ENCODE measurements at regions not wholly inside any gene's neighbourhood (a gene's known extent, or its start where the extent isn't known, plus 50 kb on each side); places are given as distances from the start of the nearest gene placed in this dataset.

GRCh38 chr15:72972362-72972761 is 79.9 kb upstream of the NEO1 start:
- H3K9ac ChIP-seq (ENCODE audit: low read depth, low read length, poor library complexity, severe bottlenecking): no peak overlapping the region
- no peaks in the 10 kb centered on the region for H3F3A ChIP-seq (ENCODE audit: low read depth)
- H3K36me3 ChIP-seq (ENCODE audit: insufficient read depth, low read length): no peaks in the 10 kb centered on the region
- H2AFZ ChIP-seq (ENCODE audit: low read length): no peak overlapping the region
- no peaks in the 10 kb centered on the region for H4K20me1 ChIP-seq (ENCODE audit: insufficient read depth, low read length, poor library complexity, severe bottlenecking)
- no peaks in the 10 kb centered on the region for H3K4me1 ChIP-seq (ENCODE audit: insufficient read depth, low read length, poor library complexity, severe bottlenecking)
- H3K9me2 ChIP-seq (replicated peaks; ENCODE audit: low read depth, low read length): no peaks in the 10 kb centered on the region
- TF ChIP-seq CTCF (conservative IDR thresholded peaks at IDR 0.05; ENCODE audit: low read length) (no peak), EZH2phosphoT487 (IDR thresholded peaks at IDR 0.05; ENCODE audit: borderline replicate concordance) (no peak)
- no peaks in the 10 kb centered on the region for H3K9me3 ChIP-seq (ENCODE audit: insufficient read depth, low read depth, low read length)
- no peak overlapping the region for H3K4me3 ChIP-seq (ENCODE audit: low read length, poor library complexity, severe bottlenecking)
- no peaks in the 10 kb centered on the region for H3K27me3 ChIP-seq (ENCODE audit: insufficient read depth, low read length, poor library complexity, severe bottlenecking)
- H3K4me2 ChIP-seq (ENCODE audit: low read depth, low read length, poor library complexity, severe bottlenecking): no peak overlapping the region
- no peaks in the 10 kb centered on the region for H3K79me2 ChIP-seq (ENCODE audit: insufficient read depth, low read length)

DNA sequence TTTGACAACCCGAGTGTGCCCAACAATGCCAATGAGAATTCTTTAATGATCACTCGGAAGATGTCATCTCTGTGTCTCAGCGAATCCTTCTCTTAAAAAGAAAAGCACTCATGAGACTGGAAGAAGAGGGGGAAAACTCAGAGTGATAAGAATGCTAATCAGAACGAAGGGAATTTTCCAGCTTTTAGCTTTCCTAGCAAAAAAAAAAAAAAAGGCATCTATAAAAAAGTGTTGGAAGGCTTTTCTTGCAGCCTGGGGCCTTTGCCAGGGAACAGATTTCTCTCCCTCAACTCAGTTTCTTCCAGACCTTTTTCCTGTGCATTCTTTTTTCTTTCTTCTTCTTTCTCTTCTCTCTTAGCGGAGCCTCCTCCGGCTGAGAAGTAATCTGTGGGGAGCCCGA is 80.5 kb upstream of the NEO1 start:
- Histone ChIP-seq H3K9me2 (replicated peaks; ENCODE audit: low read depth, low read length) (no peaks in the 10 kb centered on the region), H3K4me1 (ENCODE audit: insufficient read depth, low read length, poor library complexity, severe bottlenecking) (no peaks in the 10 kb centered on the region), H2AFZ (ENCODE audit: low read length) (no peak overlapping the region), H3K4me2 (ENCODE audit: low read depth, low read length, poor library complexity, severe bottlenecking) (no peak overlapping the region), H3K9ac (ENCODE audit: low read depth, low read length, poor library complexity, severe bottlenecking) (no peak overlapping the region), H3K4me3 (ENCODE audit: low read length, poor library complexity, severe bottlenecking) (no peak overlapping the region), H3K79me2 (ENCODE audit: insufficient read depth, low read length) (no peaks in the 10 kb centered on the region), H3K36me3 (ENCODE audit: insufficient read depth, low read length) (no peaks in the 10 kb centered on the region), H4K20me1 (ENCODE audit: insufficient read depth, low read length, poor library complexity, severe bottlenecking) (no peaks in the 10 kb centered on the region), H3F3A (ENCODE audit: low read depth) (no peaks in the 10 kb centered on the region), H3K9me3 (ENCODE audit: insufficient read depth, low read depth, low read length) (no peaks in the 10 kb centered on the region), H3K27me3 (ENCODE audit: insufficient read depth, low read length, poor library complexity, severe bottlenecking) (no peaks in the 10 kb centered on the region)
- TF ChIP-seq CTCF (conservative IDR thresholded peaks at IDR 0.05; ENCODE audit: low read length): no peak
- no peak for TF ChIP-seq EZH2phosphoT487 (IDR thresholded peaks at IDR 0.05; ENCODE audit: borderline replicate concordance)

- no peaks in the 10 kb centered on the region for H3F3A ChIP-seq (ENCODE audit: low read depth)
These were observed 81.1 kb upstream of the NEO1 start for GRCh38 chr15:72970933-72971760.

GRCh38 chr15:72968531-72968922 is 83.7 kb upstream of the NEO1 start:
- no peaks in the 10 kb centered on the region for H3K4me1 ChIP-seq (ENCODE audit: insufficient read depth, low read length, poor library complexity, severe bottlenecking)
- H3K4me3 ChIP-seq (ENCODE audit: low read length, poor library complexity, severe bottlenecking): no peak overlapping the region

More at GRCh38 chr15:72970933-72971760, 81.1 kb upstream of the NEO1 start:
- no peaks in the 10 kb centered on the region for H3K9me3 ChIP-seq (ENCODE audit: insufficient read depth, low read depth, low read length)
- H3K4me2 ChIP-seq (ENCODE audit: low read depth, low read length, poor library complexity, severe bottlenecking): no peak overlapping the region
- no peak overlapping the region for H3K9ac ChIP-seq (ENCODE audit: low read depth, low read length, poor library complexity, severe bottlenecking)
- TF ChIP-seq EZH2phosphoT487 (IDR thresholded peaks at IDR 0.05; ENCODE audit: borderline replicate concordance): no peak
- no peaks in the 10 kb centered on the region for H3K4me1 ChIP-seq (ENCODE audit: insufficient read depth, low read length, poor library complexity, severe bottlenecking)
- H3K9me2 ChIP-seq (replicated peaks; ENCODE audit: low read depth, low read length): no peaks in the 10 kb centered on the region
- H3K27me3 ChIP-seq (ENCODE audit: insufficient read depth, low read length, poor library complexity, severe bottlenecking): no peaks in the 10 kb centered on the region
- no peak overlapping the region for H3K4me3 ChIP-seq (ENCODE audit: low read length, poor library complexity, severe bottlenecking)
- no peak overlapping the region for H2AFZ ChIP-seq (ENCODE audit: low read length)
- H3K36me3 ChIP-seq (ENCODE audit: insufficient read depth, low read length): no peaks in the 10 kb centered on the region
- H3K79me2 ChIP-seq (ENCODE audit: insufficient read depth, low read length): no peaks in the 10 kb centered on the region
- H4K20me1 ChIP-seq (ENCODE audit: insufficient read depth, low read length, poor library complexity, severe bottlenecking): no peaks in the 10 kb centered on the region

More at GRCh38 chr15:72968531-72968922, 83.7 kb upstream of the NEO1 start:
- Histone ChIP-seq H3F3A (ENCODE audit: low read depth) (no peaks in the 10 kb centered on the region), H4K20me1 (ENCODE audit: insufficient read depth, low read length, poor library complexity, severe bottlenecking) (no peaks in the 10 kb centered on the region), H3K4me2 (ENCODE audit: low read depth, low read length, poor library complexity, severe bottlenecking) (no peak overlapping the region), H3K36me3 (ENCODE audit: insufficient read depth, low read length) (no peaks in the 10 kb centered on the region), H3K27me3 (ENCODE audit: insufficient read depth, low read length, poor library complexity, severe bottlenecking) (no peaks in the 10 kb centered on the region), H3K79me2 (ENCODE audit: insufficient read depth, low read length) (no peaks in the 10 kb centered on the region), H2AFZ (ENCODE audit: low read length) (no peak overlapping the region), H3K9ac (ENCODE audit: low read depth, low read length, poor library complexity, severe bottlenecking) (no peak overlapping the region), H3K9me2 (replicated peaks; ENCODE audit: low read depth, low read length) (no peaks in the 10 kb centered on the region), H3K9me3 (ENCODE audit: insufficient read depth, low read depth, low read length) (no peaks in the 10 kb centered on the region)
- TF ChIP-seq EZH2phosphoT487 (IDR thresholded peaks at IDR 0.05; ENCODE audit: borderline replicate concordance) (no peak), CTCF (conservative IDR thresholded peaks at IDR 0.05; ENCODE audit: low read length) (no peak)

Data from Loucy (cell line).